Chondrocyte (in vitro differentiated cells): ENCODE measurements at regions not wholly inside any gene's neighbourhood (a gene's known extent, or its start where the extent isn't known, plus 50 kb on each side); places are given as distances from the start of the nearest gene placed in this dataset.

Experiments used
- DNase-seq: peaks from one replicate; pipeline ENCODE4 v3.0.0; 2021; ENCODE audit warnings: mixed read lengths, low spot score
- H3K27ac Mint-ChIP-seq: one replicate; pipeline ENCODE4 v1.8.0; 2021; ENCODE audit warnings: mild to moderate bottlenecking, moderate library complexity, mixed read lengths; ENCODE audit not compliant: unreplicated experiment
- H3K27me3 Mint-ChIP-seq: 2 replicates; pipeline ENCODE4 v1.8.0; 2021; ENCODE audit warnings: low read depth, mixed read lengths
- H3K36me3 Mint-ChIP-seq: 2 replicates; pipeline ENCODE4 v1.8.0; 2021; ENCODE audit warnings: low read depth, mixed read lengths
- H3K4me1 Mint-ChIP-seq: 2 replicates; pipeline ENCODE4 v1.8.0; 2021; ENCODE audit warnings: low read depth, mild to moderate bottlenecking, mixed read lengths
- H3K4me3 Mint-ChIP-seq: one replicate; pipeline ENCODE4 v1.8.0; 2021; ENCODE audit warnings: mild to moderate bottlenecking, moderate library complexity, mixed read lengths; ENCODE audit not compliant: unreplicated experiment
- H3K9me3 Mint-ChIP-seq: 2 replicates; pipeline ENCODE4 v1.8.0; 2021; ENCODE audit warnings: low read depth, mixed read lengths
- TF ChIP-seq, protein P1 (sequence below): fragments of 200-600 bp; sonication (generic); IDR thresholded peaks from 2 replicates; pipeline ENCODE4 v1.5.0; 2021; ENCODE audit warnings: antibody characterized with exemption, mild to moderate bottlenecking, moderate library complexity

DNA sequence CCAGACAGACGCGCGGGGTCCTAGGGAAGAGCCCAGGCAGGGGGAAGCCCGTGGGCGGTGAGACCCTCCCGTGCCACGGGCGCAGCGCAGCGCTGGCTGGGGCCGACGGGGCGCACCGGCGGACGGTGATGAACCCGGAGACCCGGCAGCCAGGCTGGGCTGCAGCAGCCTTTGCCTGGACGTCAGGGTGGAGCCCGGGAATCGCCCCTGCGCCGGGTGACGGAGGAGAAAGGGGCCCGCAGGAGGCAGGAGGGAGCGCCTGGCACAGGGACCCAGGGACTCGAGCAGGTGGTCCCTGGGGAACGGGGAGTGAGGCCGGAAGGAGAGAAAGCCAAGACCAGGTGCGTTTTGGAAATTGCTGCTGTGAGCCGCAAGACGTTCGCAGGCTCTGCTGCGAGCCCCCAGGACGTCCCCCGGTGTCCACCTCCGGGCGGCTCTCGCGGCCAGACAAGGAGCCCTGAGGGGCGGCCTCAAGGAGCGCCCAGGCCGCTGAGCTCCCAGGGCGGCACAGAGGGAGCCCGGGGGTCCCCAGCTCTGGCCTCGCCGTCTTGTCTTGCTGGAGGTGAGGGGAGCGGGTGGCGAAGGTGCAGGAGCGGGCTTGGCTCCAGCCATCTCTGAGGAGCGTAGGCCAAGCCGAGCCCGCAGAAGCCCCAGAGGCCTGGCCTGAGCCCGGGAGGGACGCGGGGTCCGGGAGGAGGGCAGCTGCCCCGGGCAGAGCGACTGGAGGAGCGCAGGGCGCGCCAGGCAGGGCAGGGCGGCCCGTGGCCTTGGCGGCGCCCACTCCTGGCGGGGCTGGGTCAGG is 191.2 kb upstream of the PDE10A start:
- Mint-ChIP-seq H3K9me3 (no peaks in the 10 kb centered on the region), H3K4me1 (peaks cover 10% of the 10 kb centered on the region), H3K4me3 (no peak overlapping the region), H3K27me3 (peaks cover 24% of the 10 kb centered on the region), H3K36me3 (peaks cover 2% of the 10 kb centered on the region), H3K27ac (no peak overlapping the region)
- DNase-seq, result peak; percentile 83
- TF ChIP-seq, protein P1, sequence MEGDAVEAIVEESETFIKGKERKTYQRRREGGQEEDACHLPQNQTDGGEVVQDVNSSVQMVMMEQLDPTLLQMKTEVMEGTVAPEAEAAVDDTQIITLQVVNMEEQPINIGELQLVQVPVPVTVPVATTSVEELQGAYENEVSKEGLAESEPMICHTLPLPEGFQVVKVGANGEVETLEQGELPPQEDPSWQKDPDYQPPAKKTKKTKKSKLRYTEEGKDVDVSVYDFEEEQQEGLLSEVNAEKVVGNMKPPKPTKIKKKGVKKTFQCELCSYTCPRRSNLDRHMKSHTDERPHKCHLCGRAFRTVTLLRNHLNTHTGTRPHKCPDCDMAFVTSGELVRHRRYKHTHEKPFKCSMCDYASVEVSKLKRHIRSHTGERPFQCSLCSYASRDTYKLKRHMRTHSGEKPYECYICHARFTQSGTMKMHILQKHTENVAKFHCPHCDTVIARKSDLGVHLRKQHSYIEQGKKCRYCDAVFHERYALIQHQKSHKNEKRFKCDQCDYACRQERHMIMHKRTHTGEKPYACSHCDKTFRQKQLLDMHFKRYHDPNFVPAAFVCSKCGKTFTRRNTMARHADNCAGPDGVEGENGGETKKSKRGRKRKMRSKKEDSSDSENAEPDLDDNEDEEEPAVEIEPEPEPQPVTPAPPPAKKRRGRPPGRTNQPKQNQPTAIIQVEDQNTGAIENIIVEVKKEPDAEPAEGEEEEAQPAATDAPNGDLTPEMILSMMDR, result no peak

- no peak for DNase-seq
- Mint-ChIP-seq H3K27ac (no peak overlapping the region), H3K27me3 (peaks cover 25% of the 10 kb centered on the region), H3K36me3 (peaks cover 2% of the 10 kb centered on the region), H3K9me3 (no peaks in the 10 kb centered on the region), H3K4me3 (no peak overlapping the region), H3K4me1 (peaks cover 10% of the 10 kb centered on the region)
- TF ChIP-seq, protein P1, result no peak
Measured at GRCh38 chr6:165852676-165853075, 189.6 kb upstream of the PDE10A start.

- Mint-ChIP-seq H3K9me3 (no peaks in the 10 kb centered on the region), H3K36me3 (peaks cover 2% of the 10 kb centered on the region), H3K4me1 (peaks cover 7% of the 10 kb centered on the region), H3K27me3 (peaks cover 20% of the 10 kb centered on the region), H3K4me3 (peak overlapping the region; percentile 56), H3K27ac (no peak overlapping the region)
- no peak for DNase-seq
- TF ChIP-seq, protein P1, result peak; percentile 99
Measured at GRCh38 chr6:165850434-165851019, 187.5 kb upstream of the PDE10A start.

DNA sequence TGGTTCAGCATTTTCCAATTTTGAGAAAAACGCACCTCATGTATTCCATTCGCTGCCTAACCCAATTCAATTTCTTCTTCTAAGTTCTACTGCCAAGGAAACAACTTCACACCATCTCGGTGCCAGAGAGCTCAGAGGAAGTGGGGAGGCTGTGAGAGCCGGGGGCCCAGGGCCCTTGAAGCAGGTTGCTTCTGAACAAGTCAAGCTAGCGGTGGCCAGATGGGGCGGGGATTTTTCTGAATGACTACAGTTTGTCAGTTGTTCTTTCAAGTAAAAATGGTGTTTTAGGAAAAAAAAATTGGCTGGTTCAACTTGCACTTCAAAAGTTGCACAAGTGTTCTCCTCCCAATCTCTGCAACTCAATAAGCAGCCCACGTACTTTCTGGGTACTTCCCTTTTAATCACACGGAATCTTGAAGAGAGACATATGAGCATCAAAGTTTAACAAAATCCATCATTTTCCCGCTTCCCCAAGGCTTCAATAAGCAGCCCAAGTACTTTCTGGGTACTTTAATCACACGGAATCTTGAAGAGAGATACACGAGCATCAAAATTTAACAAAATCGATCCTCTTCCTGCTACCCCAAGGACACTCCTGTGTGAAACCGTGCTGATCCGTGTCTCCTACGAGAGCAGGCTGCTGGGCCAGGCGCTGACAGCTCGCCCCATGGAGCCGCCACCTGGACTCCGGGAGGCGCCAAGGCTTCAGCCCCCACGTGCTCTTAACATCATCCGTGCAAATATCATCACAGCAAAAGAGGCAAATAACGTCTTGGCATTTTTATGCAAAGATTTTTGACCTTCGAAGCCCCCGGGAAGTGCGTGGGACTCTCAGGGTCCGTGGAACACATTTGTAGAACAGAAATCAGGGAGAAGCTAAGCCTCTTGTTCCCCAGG is 186.7 kb upstream of the PDE10A start:
- Mint-ChIP-seq H3K4me1 (peaks cover 7% of the 10 kb centered on the region), H3K27me3 (peaks cover 20% of the 10 kb centered on the region), H3K9me3 (no peaks in the 10 kb centered on the region), H3K27ac (no peak overlapping the region), H3K36me3 (peaks cover 2% of the 10 kb centered on the region), H3K4me3 (peak overlapping the region; percentile 56)
- TF ChIP-seq, protein P1, result no peak
- no peak for DNase-seq

DNA sequence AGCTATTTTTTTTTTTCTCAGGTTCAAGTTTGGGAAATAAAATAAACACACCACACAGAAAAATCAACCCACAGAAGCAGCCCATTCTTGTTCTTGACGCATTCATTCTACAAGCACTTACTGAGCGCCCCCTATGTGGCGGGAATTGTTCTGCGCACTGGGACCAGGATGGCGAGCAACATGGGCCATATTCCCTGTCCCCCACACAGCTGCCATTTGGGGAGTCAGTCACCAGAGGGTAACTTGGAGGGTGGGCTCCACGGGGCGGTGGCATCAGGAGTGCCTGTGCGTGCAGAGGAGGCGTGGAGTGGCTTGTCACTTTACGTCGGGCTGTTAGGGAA is 185.0 kb upstream of the PDE10A start:
- Mint-ChIP-seq H3K36me3 (peaks cover 2% of the 10 kb centered on the region), H3K27ac (no peak overlapping the region), H3K4me3 (no peak overlapping the region), H3K9me3 (no peaks in the 10 kb centered on the region), H3K27me3 (peaks cover 20% of the 10 kb centered on the region), H3K4me1 (peaks cover 7% of the 10 kb centered on the region)
- TF ChIP-seq, protein P1, result peak; percentile 55
- DNase-seq, result no peak
